Stomach (tissue), 4 donors: ENCODE measurements at regions not wholly inside any gene's neighbourhood (a gene's known extent, or its start where the extent isn't known, plus 50 kb on each side); places are given as distances from the start of the nearest gene placed in this dataset.

Source experiments
- EP300 ChIP-seq: sonication (generic); formaldehyde crosslinking; IDR thresholded peaks from one replicate; pipeline ENCODE4 v1.6.1; 2017; ENCODE audit warnings: antibody characterized with exemption
- TF ChIP-seq, protein P1 (sequence below), 7 experiments: fragments of 450-650 bp in 4 of 7; fragments of 200-600 bp in 3 of 7; sonication (generic) in 3 of 7; IDR thresholded peaks; one replicate each; pipeline ENCODE4 v1.5.1; 2016 to 2019; ENCODE audit warnings: antibody characterized with exemption in 7 of 7, control low read depth in 2 of 7, mild to moderate bottlenecking in 1 of 7

DNA sequence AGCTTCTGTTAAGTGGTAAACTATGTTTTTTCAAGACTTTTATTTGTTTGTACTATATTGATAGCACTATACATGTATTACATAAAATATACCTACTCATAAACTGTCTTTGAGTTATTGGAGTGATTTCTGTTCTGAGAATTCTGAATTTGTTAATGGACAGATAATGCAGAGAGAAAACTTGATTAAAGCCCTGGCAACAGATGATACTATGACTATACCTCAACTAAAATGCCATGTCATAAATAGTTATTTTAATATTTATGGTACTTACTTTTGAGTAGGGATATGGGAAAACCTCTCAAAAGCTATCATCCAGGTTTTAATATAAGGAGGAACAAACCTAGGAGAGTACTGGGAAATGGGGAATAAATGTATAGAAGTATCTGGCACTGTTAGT, 947.2 kb upstream of the ARRDC3 start:
- TF ChIP-seq, protein P1, sequence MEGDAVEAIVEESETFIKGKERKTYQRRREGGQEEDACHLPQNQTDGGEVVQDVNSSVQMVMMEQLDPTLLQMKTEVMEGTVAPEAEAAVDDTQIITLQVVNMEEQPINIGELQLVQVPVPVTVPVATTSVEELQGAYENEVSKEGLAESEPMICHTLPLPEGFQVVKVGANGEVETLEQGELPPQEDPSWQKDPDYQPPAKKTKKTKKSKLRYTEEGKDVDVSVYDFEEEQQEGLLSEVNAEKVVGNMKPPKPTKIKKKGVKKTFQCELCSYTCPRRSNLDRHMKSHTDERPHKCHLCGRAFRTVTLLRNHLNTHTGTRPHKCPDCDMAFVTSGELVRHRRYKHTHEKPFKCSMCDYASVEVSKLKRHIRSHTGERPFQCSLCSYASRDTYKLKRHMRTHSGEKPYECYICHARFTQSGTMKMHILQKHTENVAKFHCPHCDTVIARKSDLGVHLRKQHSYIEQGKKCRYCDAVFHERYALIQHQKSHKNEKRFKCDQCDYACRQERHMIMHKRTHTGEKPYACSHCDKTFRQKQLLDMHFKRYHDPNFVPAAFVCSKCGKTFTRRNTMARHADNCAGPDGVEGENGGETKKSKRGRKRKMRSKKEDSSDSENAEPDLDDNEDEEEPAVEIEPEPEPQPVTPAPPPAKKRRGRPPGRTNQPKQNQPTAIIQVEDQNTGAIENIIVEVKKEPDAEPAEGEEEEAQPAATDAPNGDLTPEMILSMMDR (IDR thresholded peaks at IDR 0.05), result no peak
- no peak for TF ChIP-seq EP300
